GM13977 (cell line): ENCODE measurements at regions not wholly inside any gene's neighbourhood (a gene's known extent, or its start where the extent isn't known, plus 50 kb on each side); places are given as distances from the start of the nearest gene placed in this dataset.

Experiments
- DNase-seq: peaks from one replicate; pipeline ENCODE4 v3.0.0; 2012; ENCODE audit warnings: low spot score
- CTCF ChIP-seq: IDR thresholded peaks from 2 replicates; pipeline ENCODE4 v1.5.1; 2012; ENCODE audit warnings: mild to moderate bottlenecking, control low read depth; ENCODE audit not compliant: insufficient read depth; ENCODE audit errors: extremely low read depth, missing control alignments
- in situ Hi-C: fragments of 300-500 bp; cut with MboI; formaldehyde crosslinking; loops from one replicate; pipeline ENCODE4 v1.12.0; 2022; ENCODE audit warnings: low sequenced_read_pairs, low pct_unique_long_range_greater_than_20kb, mixed read lengths, inconsistent platforms; ENCODE audit not compliant: unreplicated experiment

DNA sequence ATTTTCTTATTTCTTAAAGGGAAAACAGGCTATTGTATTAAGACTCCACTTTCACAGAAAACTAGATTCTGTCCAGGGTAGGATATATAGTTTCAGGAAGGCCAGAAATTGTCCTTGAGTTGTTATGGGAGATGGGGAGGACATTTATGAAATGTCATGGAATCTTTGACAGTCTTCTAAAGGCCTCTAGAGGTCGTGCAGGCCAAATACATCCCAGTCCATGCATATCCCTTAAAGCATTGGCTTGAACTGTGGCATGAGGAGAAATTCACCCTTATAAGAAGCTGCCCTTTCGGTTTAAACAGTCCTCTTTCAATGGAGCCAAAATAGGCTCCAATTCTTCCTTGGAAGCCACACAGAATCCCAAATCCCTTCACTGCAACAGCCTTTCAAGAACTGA is 183.6 kb upstream of the NOCT start:
- DNase-seq = no peak
- in situ Hi-C loops = no loop called here
- no peak for TF ChIP-seq CTCF

GRCh38 chr4:138828926-138829325 is 186.7 kb upstream of the NOCT start:
- DNase-seq = no peak
- in situ Hi-C loops = no loop called here
- TF ChIP-seq CTCF = no peak

- DNase-seq = no peak
- TF ChIP-seq CTCF = no peak
- in situ Hi-C loops = no loop called here
These were observed 188.8 kb upstream of the NOCT start for GRCh38 chr4:138826754-138827153.

- in situ Hi-C loops = no loop called here
- DNase-seq = no peak
These were observed 189.3 kb upstream of the NOCT start for GRCh38 chr4:138826322-138826721.

GRCh38 chr4:138821331-138821730 is 194.2 kb upstream of the NOCT start:
- no peak for TF ChIP-seq CTCF
- no peak for DNase-seq
- in situ Hi-C loops = no loop called here

More at GRCh38 chr4:138826322-138826721, 189.3 kb upstream of the NOCT start:
- TF ChIP-seq CTCF = no peak

DNA sequence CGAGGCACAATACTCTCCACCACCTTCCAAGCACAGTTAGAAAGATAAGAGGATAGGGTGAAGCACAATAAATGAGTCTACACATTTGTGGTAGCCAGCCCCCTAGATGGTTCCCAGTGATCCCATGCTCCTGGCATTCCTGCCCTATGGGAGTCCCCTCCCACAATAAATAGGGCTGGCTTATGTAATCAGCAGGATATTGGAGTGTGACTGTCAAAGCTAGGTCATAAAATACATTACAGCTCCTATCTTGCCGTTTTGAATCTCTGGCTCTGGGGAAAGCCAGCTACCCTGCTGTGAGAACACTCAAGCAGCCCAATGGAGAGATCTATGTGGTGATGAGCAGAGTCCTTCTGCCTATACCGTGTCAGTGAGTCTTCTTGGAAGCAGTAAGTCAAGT is 198.7 kb upstream of the NOCT start:
- no peak for DNase-seq
- in situ Hi-C loops = no loop called here
- no peak for TF ChIP-seq CTCF

DNA sequence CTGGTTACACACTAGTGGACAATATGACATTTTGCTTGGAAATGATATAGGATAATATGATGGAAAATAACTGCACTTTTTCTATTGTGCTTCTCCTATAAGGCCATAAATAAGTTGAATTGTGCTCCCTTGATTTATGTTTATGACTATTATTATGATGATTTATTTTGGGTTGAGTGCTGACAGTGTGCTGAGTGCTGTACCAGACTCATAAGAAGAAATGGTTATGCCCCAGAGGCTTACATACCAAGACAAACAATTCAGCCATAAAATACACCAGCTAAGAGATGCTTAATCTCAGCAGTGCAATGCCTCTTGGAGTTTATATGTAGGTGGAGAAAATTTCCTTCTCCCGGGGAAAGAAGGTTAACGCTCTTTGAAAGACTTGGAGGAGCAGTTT is 199.8 kb upstream of the NOCT start:
- TF ChIP-seq CTCF = no peak
- no peak for DNase-seq
- in situ Hi-C loops = no loop called here
